Ascending aorta (tissue), 2 donors: ENCODE measurements at regions not wholly inside any gene's neighbourhood (a gene's known extent, or its start where the extent isn't known, plus 50 kb on each side); places are given as distances from the start of the nearest gene placed in this dataset.
A peak's percentile ranks its signal among the peaks of the same experiment; 100 is the strongest.

Experiments used
- DNase-seq, 2 donors: peaks; one replicate each; pipeline ENCODE4 v3.0.0-alpha.2; 2019; ENCODE audit warnings: low spot score in 2 of 2
- H3K27ac ChIP-seq, 2 donors: fragments of 200-600 bp; sonication (generic); one replicate each; pipeline ENCODE4 v1.5.1; 2016 to 2017; ENCODE audit warnings: mild to moderate bottlenecking in 1 of 2
- H3K27me3 ChIP-seq: fragments of 200-600 bp; sonication (generic); one replicate; pipeline ENCODE4 v1.5.1; 2017
- H3K36me3 ChIP-seq, 2 donors: fragments of 200-600 bp; sonication (generic); one replicate each; pipeline ENCODE4 v1.5.1; 2016
- H3K4me1 ChIP-seq, 2 donors: fragments of 200-600 bp; sonication (generic); one replicate each; pipeline ENCODE4 v1.5.1; 2016 to 2017; ENCODE audit warnings: mild to moderate bottlenecking in 1 of 2
- H3K4me3 ChIP-seq, 2 donors: fragments of 200-600 bp; sonication (generic); one replicate each; pipeline ENCODE4 v1.5.1; 2016 to 2017; ENCODE audit warnings: mild to moderate bottlenecking in 1 of 2
- H3K9me3 ChIP-seq, 2 donors: fragments of 200-600 bp; sonication (generic); one replicate each; pipeline ENCODE4 v1.5.1; 2016
- CTCF ChIP-seq, 3 experiments: fragments of 200-600 bp in 2 of 3; fragments of 450-650 bp in 1 of 3; sonication (generic) in 2 of 3; IDR thresholded peaks; one replicate each; pipeline ENCODE4 v1.5.1; 2016 to 2019; ENCODE audit warnings: antibody characterized with exemption in 3 of 3, mild to moderate bottlenecking in 1 of 3, moderate library complexity in 1 of 3
- intact Hi-C: fragments of 100-400 bp; cut with DNase I; formaldehyde crosslinking; loops from one replicate; pipeline ENCODE4 v1.15.1; 2023

DNA sequence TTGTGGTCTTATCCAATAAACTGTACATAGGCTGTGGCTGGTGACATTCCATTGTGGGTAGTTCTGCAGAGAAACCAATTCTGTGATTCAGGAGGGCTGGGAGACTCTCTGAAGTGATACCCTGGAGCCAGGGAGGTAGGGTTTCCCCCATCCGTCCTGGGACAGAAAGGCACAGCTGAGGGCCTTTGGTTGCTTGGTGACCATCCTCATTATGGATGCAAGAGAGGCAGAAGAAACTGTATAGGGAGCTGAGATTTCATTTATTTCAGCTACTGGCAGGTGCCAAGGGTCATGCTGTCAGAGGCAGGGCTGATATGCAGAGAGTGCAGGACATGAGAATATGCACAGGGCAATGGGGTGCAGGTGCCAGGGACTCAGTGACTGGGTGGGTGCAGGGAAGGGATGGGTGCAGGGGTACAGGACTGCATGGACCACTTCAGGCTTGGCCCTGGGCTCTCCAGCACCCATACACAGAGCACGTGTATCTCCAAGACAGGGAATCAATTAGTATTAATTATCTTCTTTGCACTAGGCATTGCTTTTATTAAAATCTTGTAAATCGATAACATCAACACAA lies 236.5 kb downstream of the ICE1 start:
- no peak for DNase-seq
- no peaks in the 10 kb centered on the region for H3K36me3 ChIP-seq
- H3K4me1 ChIP-seq: no peaks in the 10 kb centered on the region
- no peak overlapping the region for H3K4me3 ChIP-seq
- H3K9me3 ChIP-seq: no peaks in the 10 kb centered on the region
- intact Hi-C loops: loop anchor here (2.0 to 10.0 kb wide), 5 partner anchors 16 to 1046 kb away; no protein-coding TSS in a partner anchor
- peak overlapping the region; percentile 71 to 76 for H3K27ac ChIP-seq
- no peaks in the 10 kb centered on the region for H3K27me3 ChIP-seq
- no peak for TF ChIP-seq CTCF (IDR thresholded peaks at IDR 0.05)

GRCh38 chr5:5658226-5658625 lies 235.7 kb downstream of the ICE1 start:
- H3K27ac ChIP-seq: peak overlapping the region; percentile 71 to 76
- H3K9me3 ChIP-seq: no peaks in the 10 kb centered on the region
- TF ChIP-seq CTCF (IDR thresholded peaks at IDR 0.05): no peak
- H3K36me3 ChIP-seq: no peaks in the 10 kb centered on the region
- peak; percentile 50 to 92 for DNase-seq
- no peaks in the 10 kb centered on the region for H3K4me1 ChIP-seq
- H3K27me3 ChIP-seq: no peaks in the 10 kb centered on the region
- H3K4me3 ChIP-seq: peak overlapping the region; percentile 51 to 58
- intact Hi-C loops: loop anchor here (2.0 to 10.0 kb wide), 5 partner anchors 15 to 1047 kb away; no protein-coding TSS in a partner anchor

DNA sequence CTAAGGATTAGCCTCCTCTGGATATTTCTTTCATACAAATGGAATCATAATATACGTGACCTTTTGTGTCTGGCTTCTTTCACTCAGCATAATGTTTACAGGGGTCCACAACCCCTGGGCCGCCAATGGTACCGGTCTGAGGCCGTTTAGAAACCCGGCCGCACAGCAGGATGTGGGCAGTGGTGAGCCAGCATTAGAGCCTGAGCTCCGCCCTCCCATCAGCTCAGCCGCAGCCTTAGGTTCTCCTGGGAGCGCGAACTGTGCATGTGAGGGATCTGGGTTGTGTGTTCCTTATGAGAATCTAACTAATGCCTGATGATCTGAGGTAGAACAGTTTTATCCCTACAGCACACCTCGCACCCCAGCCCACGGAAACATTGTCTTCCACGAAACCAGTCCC lies 229.7 kb downstream of the ICE1 start:
- peaks cover 0 to 2% of the 10 kb centered on the region in 2 donors for H3K4me1 ChIP-seq
- no peak overlapping the region for H3K4me3 ChIP-seq
- no peaks in the 10 kb centered on the region for H3K27me3 ChIP-seq
- no peaks in the 10 kb centered on the region for H3K9me3 ChIP-seq
- no peak overlapping the region for H3K27ac ChIP-seq
- no peak for DNase-seq
- TF ChIP-seq CTCF (IDR thresholded peaks at IDR 0.05): no peak
- intact Hi-C loops: loop anchor here (10.0 kb wide), 2 partner anchors 803 to 1053 kb away; no protein-coding TSS in a partner anchor
- H3K36me3 ChIP-seq: no peaks in the 10 kb centered on the region

- Histone ChIP-seq H3K27me3 (no peaks in the 10 kb centered on the region), H3K4me1 (peaks cover 0 to 2% of the 10 kb centered on the region in 2 donors), H3K9me3 (no peaks in the 10 kb centered on the region), H3K27ac (no peak overlapping the region), H3K36me3 (no peaks in the 10 kb centered on the region), H3K4me3 (no peak overlapping the region)
- intact Hi-C loops: loop anchor here (10.0 kb wide), 2 partner anchors 804 to 1054 kb away; no protein-coding TSS in a partner anchor
- DNase-seq: no peak
- no peak for TF ChIP-seq CTCF (IDR thresholded peaks at IDR 0.05)
Measured at GRCh38 chr5:5650949-5651348, 228.5 kb downstream of the ICE1 start.

DNA sequence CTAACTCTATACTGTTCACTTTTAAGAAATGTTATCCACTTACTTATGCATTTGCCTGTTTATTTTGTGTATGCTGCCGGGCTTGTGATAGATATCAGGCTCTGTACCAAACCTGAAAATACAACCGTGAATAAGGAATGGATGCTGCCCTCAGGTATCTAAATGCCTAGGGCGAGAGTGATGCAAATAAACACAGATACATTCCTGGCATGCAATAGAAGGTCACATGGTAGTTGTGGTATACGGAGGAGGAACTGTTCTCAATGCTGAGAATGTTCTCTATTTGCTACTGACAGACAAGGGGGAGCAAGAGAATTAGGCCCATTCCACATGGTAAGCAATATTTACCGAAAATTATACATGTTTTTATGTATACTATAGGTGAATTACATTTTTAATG lies 227.8 kb downstream of the ICE1 start:
- intact Hi-C loops: loop anchor here (10.0 kb wide), 2 partner anchors 805 to 1055 kb away; no protein-coding TSS in a partner anchor
- no peak overlapping the region for H3K27ac ChIP-seq
- H3K4me3 ChIP-seq: no peak overlapping the region
- DNase-seq: no peak
- H3K9me3 ChIP-seq: no peaks in the 10 kb centered on the region
- H3K4me1 ChIP-seq: peaks cover 0 to 2% of the 10 kb centered on the region in 2 donors
- H3K27me3 ChIP-seq: no peaks in the 10 kb centered on the region
- TF ChIP-seq CTCF (IDR thresholded peaks at IDR 0.05): no peak
- H3K36me3 ChIP-seq: no peaks in the 10 kb centered on the region
